Transverse colon (tissue), 4 donors: ENCODE measurements at regions not wholly inside any gene's neighbourhood (a gene's known extent, or its start where the extent isn't known, plus 50 kb on each side); places are given as distances from the start of the nearest gene placed in this dataset.

ENCODE experiments used
- DNase-seq: peaks from one replicate; pipeline ENCODE4 v3.0.0-alpha.2; 2019
- H3K27ac ChIP-seq, 4 donors: fragments of 200-600 bp; sonication (generic); 2 replicates each; pipeline ENCODE4 v1.5.1; 2016 to 2018; ENCODE audit warnings: inconsistent platforms in 4 of 4
- H3K27me3 ChIP-seq: fragments of 200-600 bp; sonication (generic); 2 replicates; pipeline ENCODE4 v1.5.1; 2017; ENCODE audit warnings: inconsistent platforms
- H3K36me3 ChIP-seq, 4 donors: fragments of 200-600 bp; sonication (generic); 2 replicates each; pipeline ENCODE4 v1.5.1; 2017 to 2019; ENCODE audit warnings: inconsistent platforms in 4 of 4
- H3K4me1 ChIP-seq, 4 donors: fragments of 200-600 bp; sonication (generic); 2 replicates each; pipeline ENCODE4 v1.5.1; 2017 to 2020; ENCODE audit warnings: inconsistent platforms in 4 of 4
- H3K4me3 ChIP-seq, 4 donors: fragments of 200-600 bp; sonication (generic); 1 replicate in 1 of 4; 2 replicates in 3 of 4; pipeline versions ENCODE4 v1.5.1 to v1.6.1; 2017 to 2019; ENCODE audit warnings: inconsistent platforms in 4 of 4
- H3K9me3 ChIP-seq, 2 donors: fragments of 200-600 bp; sonication (generic); 2 replicates each; pipeline ENCODE4 v1.5.1; 2017 to 2019; ENCODE audit warnings: inconsistent platforms in 2 of 2
- EP300 ChIP-seq: sonication (generic); formaldehyde crosslinking; IDR thresholded peaks from one replicate; pipeline ENCODE4 v1.6.1; 2017; ENCODE audit warnings: antibody characterized with exemption, low read depth
- POLR2A ChIP-seq: fragments of 450-650 bp; IDR thresholded peaks from one replicate; pipeline ENCODE4 v1.6.1; 2016; ENCODE audit warnings: antibody characterized with exemption, mild to moderate bottlenecking, moderate library complexity
- POLR2AphosphoS5 ChIP-seq, 3 donors: sonication (generic); formaldehyde crosslinking; IDR thresholded peaks; one replicate each; pipeline ENCODE4 v1.6.1; 2016; ENCODE audit warnings: antibody characterized with exemption in 3 of 3
- WGBS, 2 donors: methylation state at CpG; one replicate each; pipeline ENCODE4 v1.1.5; 2018; ENCODE audit warnings: low coverage in 1 of 2; 5-methylcytosine and 5-hydroxymethylcytosine counted together
- in situ Hi-C, 4 donors: fragments of 200-750 bp; cut with MboI; loops; one replicate each; pipeline versions ENCODE4 v1.15.0 to v1.15.1; 2017; ENCODE audit warnings: low sequenced_read_pairs in 3 of 4, low pct_ligation_motif_present in 1 of 4, low pct_unique_long_range_greater_than_20kb in 1 of 4
- intact Hi-C: fragments of 100-400 bp; cut with DNase I; formaldehyde crosslinking; loops from one replicate; pipeline ENCODE4 v1.15.1; 2023; ENCODE audit warnings: low total_unique reads
- TF ChIP-seq, protein P1 (sequence below), 5 experiments: fragments of 200-600 bp in 3 of 5; fragments of 450-650 bp in 2 of 5; sonication (generic) in 3 of 5; IDR thresholded peaks; 1 replicate in 2 of 5; 2 replicates in 3 of 5; pipeline ENCODE4 v1.5.1; 2016 to 2017; ENCODE audit warnings: antibody characterized with exemption in 5 of 5, inconsistent platforms in 3 of 5, mild to moderate bottlenecking in 2 of 5, moderate library complexity in 1 of 5

DNA sequence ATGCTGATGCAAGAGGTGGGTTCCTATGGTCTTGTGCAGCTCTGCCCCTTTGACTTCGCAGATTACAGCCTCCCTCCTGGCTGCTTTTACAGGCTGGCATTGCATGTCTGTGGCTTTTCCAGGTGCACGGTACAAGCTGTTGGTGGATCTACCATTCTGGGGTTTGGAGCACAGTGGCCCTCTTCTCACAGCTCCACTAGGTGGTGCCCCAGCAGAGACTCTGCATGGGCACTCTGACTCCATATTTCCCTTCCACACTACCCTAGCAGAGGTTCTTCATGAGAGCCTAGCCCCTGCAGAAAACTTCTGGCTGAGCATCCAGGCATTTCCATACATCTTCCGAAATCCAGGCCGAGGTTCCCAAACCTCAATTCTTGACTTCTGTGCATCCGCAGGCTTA, 989.0 kb downstream of the PLA2G4A start:
- Histone ChIP-seq H3K4me3 (no peak overlapping the region), H3K27me3 (no peaks in the 10 kb centered on the region), H3K4me1 (no peaks in the 10 kb centered on the region), H3K9me3 (no peaks in the 10 kb centered on the region), H3K27ac (no peak overlapping the region), H3K36me3 (no peaks in the 10 kb centered on the region)
- intact Hi-C loops (no loop called here), in situ Hi-C loops (no loop called here)
- TF ChIP-seq POLR2AphosphoS5 (IDR thresholded peaks at IDR 0.05) (no peak), EP300 (no peak), POLR2A (no peak)
- TF ChIP-seq, protein P1, sequence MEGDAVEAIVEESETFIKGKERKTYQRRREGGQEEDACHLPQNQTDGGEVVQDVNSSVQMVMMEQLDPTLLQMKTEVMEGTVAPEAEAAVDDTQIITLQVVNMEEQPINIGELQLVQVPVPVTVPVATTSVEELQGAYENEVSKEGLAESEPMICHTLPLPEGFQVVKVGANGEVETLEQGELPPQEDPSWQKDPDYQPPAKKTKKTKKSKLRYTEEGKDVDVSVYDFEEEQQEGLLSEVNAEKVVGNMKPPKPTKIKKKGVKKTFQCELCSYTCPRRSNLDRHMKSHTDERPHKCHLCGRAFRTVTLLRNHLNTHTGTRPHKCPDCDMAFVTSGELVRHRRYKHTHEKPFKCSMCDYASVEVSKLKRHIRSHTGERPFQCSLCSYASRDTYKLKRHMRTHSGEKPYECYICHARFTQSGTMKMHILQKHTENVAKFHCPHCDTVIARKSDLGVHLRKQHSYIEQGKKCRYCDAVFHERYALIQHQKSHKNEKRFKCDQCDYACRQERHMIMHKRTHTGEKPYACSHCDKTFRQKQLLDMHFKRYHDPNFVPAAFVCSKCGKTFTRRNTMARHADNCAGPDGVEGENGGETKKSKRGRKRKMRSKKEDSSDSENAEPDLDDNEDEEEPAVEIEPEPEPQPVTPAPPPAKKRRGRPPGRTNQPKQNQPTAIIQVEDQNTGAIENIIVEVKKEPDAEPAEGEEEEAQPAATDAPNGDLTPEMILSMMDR (IDR thresholded peaks at IDR 0.05): no peak
- 92% methylated on average over 5 of the region's 5 CpGs; no CpG with 5 or more reads in 1 of the 2 donors for WGBS, 2 donors
- DNase-seq: no peak

DNA sequence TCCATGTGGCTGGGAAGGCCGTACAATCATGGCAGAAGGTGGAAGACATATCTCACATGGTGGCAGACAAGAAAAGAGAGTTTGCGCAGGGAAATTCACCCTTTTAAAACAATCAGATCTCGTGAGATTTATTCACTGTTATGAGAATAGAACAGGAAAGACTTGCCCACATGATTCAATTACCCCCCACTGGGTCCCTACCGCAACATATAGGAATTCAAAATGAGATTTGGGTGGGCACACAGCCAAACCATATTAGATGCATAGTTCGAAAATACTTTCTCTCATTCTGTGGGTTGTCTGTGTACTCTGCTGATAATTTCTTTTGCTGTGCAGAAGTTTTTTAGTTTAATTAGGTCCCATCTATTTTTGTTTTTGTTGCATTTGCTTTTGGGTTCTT, 990.3 kb downstream of the PLA2G4A start:
- Histone ChIP-seq H3K4me3 (no peak overlapping the region), H3K27me3 (no peaks in the 10 kb centered on the region), H3K27ac (no peak overlapping the region), H3K36me3 (no peaks in the 10 kb centered on the region), H3K4me1 (no peaks in the 10 kb centered on the region), H3K9me3 (no peaks in the 10 kb centered on the region)
- 40 to 55% methylated on average over 3 to 5 of the region's 5 CpGs for WGBS, 2 donors
- no peak for TF ChIP-seq POLR2AphosphoS5 (IDR thresholded peaks at IDR 0.05)
- TF ChIP-seq EP300: no peak
- TF ChIP-seq POLR2A: no peak
- TF ChIP-seq, protein P1 (IDR thresholded peaks at IDR 0.05): no peak
- DNase-seq: no peak
- intact Hi-C loops: no loop called here
- in situ Hi-C loops: no loop called here

DNA sequence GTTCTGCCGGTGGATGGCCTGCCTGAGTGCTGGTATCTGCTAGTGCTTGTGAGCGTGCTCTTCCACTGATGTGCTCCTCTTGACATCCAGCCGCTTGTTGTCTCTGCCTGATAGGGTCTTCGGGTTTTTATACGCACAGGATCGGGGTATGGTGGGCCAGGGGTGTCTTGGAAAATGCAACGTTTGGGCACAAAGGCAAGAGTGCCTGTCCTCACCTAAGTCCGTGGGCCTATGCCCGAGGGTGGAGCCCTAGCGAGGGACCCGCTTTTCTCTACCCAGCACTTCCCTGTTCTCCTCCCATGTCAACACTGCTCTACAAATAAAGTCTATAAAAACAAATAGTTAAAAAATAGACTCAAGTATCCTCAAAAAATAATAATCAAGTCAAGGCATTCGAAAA, 1007.8 kb downstream of the PLA2G4A start:
- H3K9me3 ChIP-seq: no peaks in the 10 kb centered on the region
- intact Hi-C loops: no loop called here
- H3K4me3 ChIP-seq: no peak overlapping the region
- DNase-seq: no peak
- no peaks in the 10 kb centered on the region for H3K27me3 ChIP-seq
- H3K4me1 ChIP-seq: no peaks in the 10 kb centered on the region
- in situ Hi-C loops: no loop called here
- TF ChIP-seq POLR2AphosphoS5 (IDR thresholded peaks at IDR 0.05): no peak
- H3K27ac ChIP-seq: no peak overlapping the region
- 81 to 87% methylated on average over 10 to 12 of the region's 12 CpGs for WGBS, 2 donors
- H3K36me3 ChIP-seq: no peaks in the 10 kb centered on the region

DNA sequence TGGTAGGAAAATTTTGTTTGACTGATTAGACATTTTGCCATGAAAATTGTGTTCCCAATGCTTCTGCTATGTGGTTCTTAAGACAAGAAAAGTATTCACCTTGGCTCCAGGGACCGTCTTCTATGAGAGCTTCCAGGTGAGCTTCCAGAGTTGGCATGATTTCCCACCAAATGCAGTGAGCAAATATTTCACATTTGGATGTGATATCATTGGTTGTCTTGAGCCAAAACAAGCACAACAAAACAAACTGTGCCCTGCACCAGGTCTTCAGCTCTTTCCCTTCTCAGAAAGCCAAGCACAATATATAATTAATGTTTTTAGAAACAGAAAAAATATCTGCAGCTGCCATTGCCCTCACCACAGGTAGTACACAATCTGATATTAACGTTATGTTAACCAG, 1009.0 kb downstream of the PLA2G4A start:
- TF ChIP-seq, protein P1 (IDR thresholded peaks at IDR 0.05): no peak
- TF ChIP-seq POLR2AphosphoS5 (IDR thresholded peaks at IDR 0.05) (no peak), POLR2A (no peak), EP300 (no peak)
- Histone ChIP-seq H3K4me1 (no peaks in the 10 kb centered on the region), H3K27me3 (no peaks in the 10 kb centered on the region), H3K9me3 (no peaks in the 10 kb centered on the region), H3K27ac (no peak overlapping the region), H3K4me3 (no peak overlapping the region), H3K36me3 (no peaks in the 10 kb centered on the region)
- in situ Hi-C loops: no loop called here
- intact Hi-C loops: no loop called here
- DNase-seq: no peak
- 58 to 76% methylated on average over 2 of the region's 2 CpGs for whole genome bisulfite sequencing, 2 donors
